ENCODE measurements at regions not wholly inside any gene's neighbourhood (a gene's known extent, or its start where the extent isn't known, plus 50 kb on each side); places are given as distances from the start of the nearest gene placed in this dataset.

DNA sequence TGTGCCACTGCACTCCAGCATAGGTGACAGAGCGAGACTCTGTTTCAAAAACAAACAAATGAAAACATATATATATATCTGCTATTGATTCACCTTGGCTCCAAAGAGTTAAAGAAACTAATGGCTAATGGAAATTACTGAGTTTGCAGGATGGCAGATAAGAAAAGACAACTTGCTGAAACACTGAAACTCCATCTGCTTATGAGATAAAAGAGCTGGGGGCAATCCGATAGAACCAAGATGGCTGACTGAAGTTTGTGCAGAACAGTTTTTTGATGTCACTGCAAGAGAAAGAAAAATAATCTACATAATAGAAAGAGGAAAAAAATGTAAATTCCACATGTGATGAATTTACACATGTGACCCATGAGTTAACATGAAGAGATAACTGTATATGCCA is 88.2 kb downstream of the LRATD1 start:
- Histone ChIP-seq H3K36me3 (ENCODE audit: low read depth) (no peaks in the 10 kb centered on the region), H3K4me1 (ENCODE audit: low read depth) (no peaks in the 10 kb centered on the region), H3K9me3 (no peaks in the 10 kb centered on the region), H3K4me3 (no peak overlapping the region)
- ATAC-seq (no peak), DNase-seq (no peak)
- TF ChIP-seq, protein P1, sequence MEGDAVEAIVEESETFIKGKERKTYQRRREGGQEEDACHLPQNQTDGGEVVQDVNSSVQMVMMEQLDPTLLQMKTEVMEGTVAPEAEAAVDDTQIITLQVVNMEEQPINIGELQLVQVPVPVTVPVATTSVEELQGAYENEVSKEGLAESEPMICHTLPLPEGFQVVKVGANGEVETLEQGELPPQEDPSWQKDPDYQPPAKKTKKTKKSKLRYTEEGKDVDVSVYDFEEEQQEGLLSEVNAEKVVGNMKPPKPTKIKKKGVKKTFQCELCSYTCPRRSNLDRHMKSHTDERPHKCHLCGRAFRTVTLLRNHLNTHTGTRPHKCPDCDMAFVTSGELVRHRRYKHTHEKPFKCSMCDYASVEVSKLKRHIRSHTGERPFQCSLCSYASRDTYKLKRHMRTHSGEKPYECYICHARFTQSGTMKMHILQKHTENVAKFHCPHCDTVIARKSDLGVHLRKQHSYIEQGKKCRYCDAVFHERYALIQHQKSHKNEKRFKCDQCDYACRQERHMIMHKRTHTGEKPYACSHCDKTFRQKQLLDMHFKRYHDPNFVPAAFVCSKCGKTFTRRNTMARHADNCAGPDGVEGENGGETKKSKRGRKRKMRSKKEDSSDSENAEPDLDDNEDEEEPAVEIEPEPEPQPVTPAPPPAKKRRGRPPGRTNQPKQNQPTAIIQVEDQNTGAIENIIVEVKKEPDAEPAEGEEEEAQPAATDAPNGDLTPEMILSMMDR (IDR thresholded peaks at IDR 0.05), result no peak
- intact Hi-C loops (cut with DNase I, micrococcal nuclease), result no loop called here

DNA sequence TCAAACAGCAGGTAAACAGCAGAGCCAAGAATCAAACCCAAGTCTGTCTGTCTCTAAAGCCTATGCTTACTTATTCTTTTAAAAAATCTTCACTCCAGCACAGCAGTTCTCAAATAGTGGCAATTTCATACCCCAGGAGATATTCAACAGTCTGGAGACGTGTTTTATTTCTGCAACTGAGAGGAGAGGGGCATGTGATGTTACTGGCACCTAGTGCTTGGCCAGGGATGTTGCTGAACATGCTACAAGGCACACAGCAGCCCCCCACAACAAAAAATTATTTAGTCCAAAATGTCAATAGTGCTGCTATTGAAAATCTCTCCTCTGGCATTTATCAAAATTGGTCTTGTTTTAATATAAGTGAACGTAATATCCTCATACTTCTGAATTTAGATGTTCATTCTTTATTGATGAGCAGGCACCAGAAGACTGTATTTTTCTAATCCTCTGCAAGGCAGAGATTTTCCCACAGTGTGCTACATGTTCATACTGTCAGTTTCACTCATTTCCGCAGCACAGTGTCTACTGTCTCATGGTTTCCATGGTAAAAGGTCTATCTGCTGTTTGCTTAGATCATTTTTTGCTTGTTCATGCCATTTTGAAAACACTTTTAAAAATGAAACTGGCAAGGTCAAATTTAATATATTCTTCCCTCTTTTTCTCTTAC is 90.5 kb downstream of the LRATD1 start:
- Histone ChIP-seq H3K9me3 (no peaks in the 10 kb centered on the region), H3K4me1 (ENCODE audit: low read depth) (no peaks in the 10 kb centered on the region), H3K4me3 (no peak overlapping the region), H3K36me3 (ENCODE audit: low read depth) (no peaks in the 10 kb centered on the region)
- TF ChIP-seq, protein P1 (IDR thresholded peaks at IDR 0.05), result no peak
- no peak for DNase-seq
- no peak for ATAC-seq
- intact Hi-C loops (cut with DNase I, micrococcal nuclease), result no loop called here

DNA sequence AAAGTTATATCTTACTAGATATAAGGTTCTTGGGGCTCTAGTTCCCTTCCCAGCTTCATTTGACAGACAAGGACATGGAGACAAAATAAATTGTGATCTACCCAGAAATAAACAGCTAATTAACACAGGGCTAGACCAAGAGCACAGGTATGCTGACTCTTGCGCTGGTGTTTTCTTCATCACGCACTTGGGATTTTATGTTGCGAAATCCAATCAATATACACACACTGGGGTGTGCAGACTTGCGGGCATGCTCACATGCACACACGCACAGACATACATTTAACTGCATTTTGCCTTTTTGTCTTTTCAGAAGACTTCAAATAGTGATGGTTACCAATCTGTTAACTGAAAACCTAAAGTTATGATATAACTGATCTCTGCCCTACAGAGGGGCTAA is 91.2 kb downstream of the LRATD1 start:
- intact Hi-C loops (cut with DNase I, micrococcal nuclease), result no loop called here
- DNase-seq, result no peak
- H3K4me3 ChIP-seq, result no peak overlapping the region
- no peaks in the 10 kb centered on the region for H3K4me1 ChIP-seq (ENCODE audit: low read depth)
- H3K36me3 ChIP-seq (ENCODE audit: low read depth), result no peaks in the 10 kb centered on the region
- TF ChIP-seq, protein P1 (IDR thresholded peaks at IDR 0.05), result no peak
- H3K9me3 ChIP-seq, result no peaks in the 10 kb centered on the region
- ATAC-seq, result no peak

DNA sequence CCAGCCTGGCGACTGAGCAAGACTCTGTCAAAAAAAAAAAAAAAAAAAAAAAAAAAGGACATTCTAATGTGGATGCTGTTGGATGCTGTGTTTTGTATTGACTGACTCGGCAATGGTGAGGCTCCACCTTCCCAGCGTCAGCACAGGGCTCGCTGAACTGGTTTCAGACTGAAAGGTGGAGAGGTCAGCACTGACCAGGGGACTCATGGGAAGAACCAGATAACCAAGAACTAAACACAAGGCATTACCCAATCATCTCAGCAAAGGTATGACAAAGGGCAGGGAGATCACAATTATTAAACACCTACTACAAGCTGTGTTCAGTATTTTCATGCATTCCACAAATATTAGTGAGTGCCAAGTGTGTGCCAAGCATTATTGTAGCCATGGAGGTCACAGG is 103.2 kb downstream of the LRATD1 start:
- TF ChIP-seq, protein P1 (IDR thresholded peaks at IDR 0.05), result no peak
- Histone ChIP-seq H3K36me3 (ENCODE audit: low read depth) (no peaks in the 10 kb centered on the region), H3K9me3 (no peaks in the 10 kb centered on the region), H3K4me3 (no peak overlapping the region), H3K4me1 (ENCODE audit: low read depth) (no peaks in the 10 kb centered on the region)
- intact Hi-C loops (cut with DNase I, micrococcal nuclease), result no loop called here
- DNase-seq, result no peak
- ATAC-seq, result no peak

DNA sequence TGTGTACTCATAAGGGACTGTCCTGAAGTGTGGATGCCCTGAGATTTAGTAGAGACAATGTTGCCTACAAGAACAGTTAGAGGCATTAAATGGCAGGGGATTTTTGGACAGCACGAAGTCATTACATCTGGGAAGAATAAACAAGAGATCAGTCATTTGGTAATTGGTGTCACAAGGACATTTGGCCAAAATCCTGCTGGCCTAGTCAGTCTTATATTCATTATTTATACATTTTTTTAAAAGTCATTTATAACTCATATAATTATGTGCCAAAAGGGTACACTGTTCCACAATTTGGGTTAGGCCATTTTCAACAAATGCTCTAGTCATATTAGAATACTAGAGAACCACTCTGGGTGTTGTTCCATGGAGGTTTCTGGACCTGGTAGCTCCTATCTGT is 104.7 kb downstream of the LRATD1 start:
- no peaks in the 10 kb centered on the region for H3K4me1 ChIP-seq (ENCODE audit: low read depth)
- DNase-seq (no peak), ATAC-seq (no peak)
- H3K4me3 ChIP-seq, result no peak overlapping the region
- no peaks in the 10 kb centered on the region for H3K36me3 ChIP-seq (ENCODE audit: low read depth)
- TF ChIP-seq, protein P1 (IDR thresholded peaks at IDR 0.05), result no peak
- H3K9me3 ChIP-seq, result no peaks in the 10 kb centered on the region
- intact Hi-C loops (cut with DNase I, micrococcal nuclease), result no loop called here

DNA sequence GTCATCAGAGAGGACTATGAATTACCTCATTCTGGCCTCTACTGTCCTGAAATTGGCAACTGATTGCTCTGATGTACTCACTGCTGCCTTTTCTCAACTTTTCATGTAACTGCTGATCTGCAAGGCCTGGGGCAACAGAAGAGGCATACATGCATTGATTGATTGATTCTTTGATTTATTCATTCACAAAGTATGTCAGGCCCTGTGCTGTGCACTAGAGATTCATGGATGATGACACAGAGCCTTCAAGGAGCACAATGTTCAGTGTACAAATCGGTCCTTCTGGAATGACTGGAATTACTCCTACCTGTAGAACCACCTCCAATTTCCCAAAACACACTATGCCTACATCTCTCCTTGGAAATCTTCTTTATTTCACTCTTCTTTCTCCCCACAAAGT is 111.3 kb downstream of the LRATD1 start:
- DNase-seq, result no peak
- intact Hi-C loops (cut with DNase I, micrococcal nuclease), result no loop called here
- H3K9me3 ChIP-seq, result no peaks in the 10 kb centered on the region
- H3K4me3 ChIP-seq, result no peak overlapping the region
- TF ChIP-seq, protein P1 (IDR thresholded peaks at IDR 0.05), result no peak
- H3K4me1 ChIP-seq (ENCODE audit: low read depth), result no peaks in the 10 kb centered on the region
- no peaks in the 10 kb centered on the region for H3K36me3 ChIP-seq (ENCODE audit: low read depth)
- no peak for ATAC-seq

Measured in mucosa of descending colon (tissue), 3 donors.